Activated naive CD4-positive, alpha-beta T cell treated with anti-CD3 and anti-CD28 coated beads, Interleukin-2, amount 50 U/mL, for 24 hours (primary cell): ENCODE measurements at regions not wholly inside any gene's neighbourhood (a gene's known extent, or its start where the extent isn't known, plus 50 kb on each side); places are given as distances from the start of the nearest gene placed in this dataset.

Experiments
- H3K27ac Mint-ChIP-seq: one replicate; pipeline ENCODE4 v1.8.0; 2021; ENCODE audit warnings: mild to moderate bottlenecking, mixed read lengths
- H3K27me3 Mint-ChIP-seq: one replicate; pipeline ENCODE4 v1.8.0; 2021; ENCODE audit warnings: mixed read lengths
- H3K36me3 Mint-ChIP-seq: one replicate; pipeline ENCODE4 v1.8.0; 2021; ENCODE audit warnings: mixed read lengths
- H3K4me1 Mint-ChIP-seq: one replicate; pipeline ENCODE4 v1.8.0; 2021; ENCODE audit warnings: mixed read lengths
- H3K4me3 Mint-ChIP-seq: one replicate; pipeline ENCODE4 v1.8.0; 2021; ENCODE audit warnings: mild to moderate bottlenecking, mixed read lengths
- H3K9me3 Mint-ChIP-seq: one replicate; pipeline ENCODE4 v1.8.0; 2021; ENCODE audit warnings: mixed read lengths

DNA sequence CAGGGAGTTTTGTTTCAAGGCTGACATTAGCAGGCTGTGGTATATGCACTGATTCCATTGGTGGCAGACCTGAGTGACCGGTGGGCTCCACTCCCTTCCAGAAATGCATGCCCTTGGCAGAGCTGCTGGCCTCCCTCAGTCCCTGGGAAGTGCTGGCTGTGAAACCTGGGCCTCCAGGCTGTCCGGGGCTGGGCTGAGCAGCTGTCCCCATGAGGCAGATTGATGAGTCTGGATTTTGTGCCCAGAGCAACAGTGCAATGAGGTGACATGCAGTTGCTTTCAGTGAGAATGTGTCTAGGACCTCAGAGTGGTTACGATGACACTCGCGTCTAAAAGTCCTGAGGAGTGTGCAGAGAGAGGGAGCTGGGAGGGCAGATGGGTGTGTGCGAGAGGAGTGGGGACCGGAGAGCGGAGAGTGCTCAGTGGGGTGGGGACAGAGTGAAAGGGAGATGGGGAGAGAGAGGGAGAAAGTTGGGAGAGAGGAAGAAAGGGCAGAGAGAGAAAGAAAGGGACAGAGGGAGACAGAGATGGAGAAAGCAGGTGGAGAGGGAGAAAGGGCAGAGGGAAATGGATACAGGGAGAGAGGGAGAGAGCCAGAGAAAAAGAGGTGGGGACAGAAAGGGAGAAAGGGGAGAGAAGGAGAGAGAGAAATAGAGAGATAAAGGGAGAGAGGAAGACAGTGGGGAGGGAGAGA lies 978.3 kb downstream of the BRD1 start:
- Mint-ChIP-seq H3K4me3 (no peak overlapping the region), H3K27ac (no peak overlapping the region), H3K27me3 (peaks cover 7% of the 10 kb centered on the region), H3K36me3 (no peaks in the 10 kb centered on the region), H3K4me1 (no peaks in the 10 kb centered on the region), H3K9me3 (no peaks in the 10 kb centered on the region)

DNA sequence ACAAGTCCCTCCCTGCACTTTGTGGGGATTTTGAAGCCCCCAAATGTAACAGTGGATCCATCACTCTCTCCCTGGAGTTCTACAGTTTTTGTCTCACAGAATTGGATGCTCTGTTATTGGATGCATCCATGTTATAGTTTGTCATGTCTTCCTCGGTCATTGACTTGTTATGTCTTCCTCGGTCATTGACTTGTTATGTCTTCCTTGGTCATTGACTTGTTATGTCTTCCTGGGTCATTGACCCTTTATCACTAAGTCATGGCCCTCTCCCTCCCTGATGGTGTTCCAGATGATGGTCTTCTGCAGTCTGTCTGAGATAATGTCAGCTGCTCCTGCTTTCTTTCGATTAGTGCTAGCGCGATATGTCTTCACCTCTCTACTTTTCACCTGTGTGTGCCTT lies 981.5 kb downstream of the BRD1 start:
- Mint-ChIP-seq H3K27ac (no peak overlapping the region), H3K4me3 (no peak overlapping the region), H3K9me3 (no peaks in the 10 kb centered on the region), H3K36me3 (no peaks in the 10 kb centered on the region), H3K4me1 (no peaks in the 10 kb centered on the region), H3K27me3 (peaks cover 8% of the 10 kb centered on the region)

DNA sequence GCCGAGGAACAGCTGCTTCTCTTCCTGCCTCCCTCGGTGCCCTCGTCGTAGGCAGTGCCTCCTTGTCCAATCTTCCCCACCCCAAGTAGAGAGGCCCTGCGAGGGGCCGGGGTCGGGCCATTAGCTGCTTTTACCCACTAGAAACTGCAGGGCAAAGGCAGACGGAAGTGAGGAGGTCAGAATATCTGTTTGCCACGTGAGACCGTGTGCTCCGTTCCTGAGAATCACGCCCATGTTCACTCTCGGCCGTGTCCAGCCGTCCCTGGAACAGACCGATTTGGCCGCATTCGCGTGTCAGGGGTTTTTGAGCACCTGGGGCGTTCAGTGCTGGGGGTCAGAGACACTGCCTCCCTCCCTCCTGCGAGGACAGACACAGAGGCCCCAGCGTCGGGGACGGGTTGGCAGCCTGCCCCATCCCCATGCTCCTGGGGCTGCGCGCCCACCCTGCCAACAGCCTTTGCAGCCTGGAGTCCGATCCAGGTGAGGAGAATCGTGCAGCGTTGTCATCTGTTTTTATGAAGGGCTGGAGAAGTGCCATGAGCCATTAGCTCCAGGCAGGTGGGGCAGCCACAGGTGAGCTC lies 982.2 kb downstream of the BRD1 start:
- Mint-ChIP-seq H3K4me1 (no peaks in the 10 kb centered on the region), H3K36me3 (no peaks in the 10 kb centered on the region)

DNA sequence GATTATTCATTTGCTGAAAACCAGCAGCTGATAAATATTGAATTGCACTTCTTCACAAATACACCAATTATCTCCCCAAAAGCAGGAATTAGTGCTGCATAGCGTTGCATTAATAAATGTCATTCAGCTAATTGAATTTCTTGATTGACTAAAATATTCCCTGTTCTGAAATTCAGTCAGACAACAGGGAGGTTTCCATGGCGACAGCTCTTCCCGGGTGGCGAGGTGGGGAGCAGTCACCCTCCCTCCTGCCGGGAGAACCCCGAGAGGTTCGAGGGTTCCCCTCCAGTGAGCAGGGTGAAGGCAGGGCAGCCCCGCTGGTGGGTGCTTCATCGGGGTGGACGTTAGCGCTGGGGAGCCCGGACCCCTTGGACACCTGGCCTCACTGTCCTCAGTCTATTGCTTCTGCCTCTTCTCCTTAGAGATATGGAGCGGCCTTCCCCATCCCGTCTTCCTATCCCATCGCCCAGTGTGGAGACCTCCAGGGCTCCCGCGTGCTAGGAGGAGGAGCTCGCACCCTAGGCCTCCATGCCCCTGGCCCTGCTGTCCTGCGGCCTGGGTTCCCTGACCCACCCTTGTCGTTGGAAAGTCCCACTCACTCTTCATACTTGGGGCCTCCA lies 983.5 kb downstream of the BRD1 start:
- Mint-ChIP-seq H3K27me3 (peaks cover 8% of the 10 kb centered on the region), H3K4me3 (no peak overlapping the region), H3K27ac (no peak overlapping the region), H3K36me3 (no peaks in the 10 kb centered on the region), H3K4me1 (no peaks in the 10 kb centered on the region), H3K9me3 (no peaks in the 10 kb centered on the region)

More for the DNA sequence above, 982.2 kb downstream of the BRD1 start:
- Mint-ChIP-seq H3K27me3 (peaks cover 8% of the 10 kb centered on the region), H3K4me3 (no peak overlapping the region), H3K27ac (no peak overlapping the region), H3K9me3 (no peaks in the 10 kb centered on the region)

DNA sequence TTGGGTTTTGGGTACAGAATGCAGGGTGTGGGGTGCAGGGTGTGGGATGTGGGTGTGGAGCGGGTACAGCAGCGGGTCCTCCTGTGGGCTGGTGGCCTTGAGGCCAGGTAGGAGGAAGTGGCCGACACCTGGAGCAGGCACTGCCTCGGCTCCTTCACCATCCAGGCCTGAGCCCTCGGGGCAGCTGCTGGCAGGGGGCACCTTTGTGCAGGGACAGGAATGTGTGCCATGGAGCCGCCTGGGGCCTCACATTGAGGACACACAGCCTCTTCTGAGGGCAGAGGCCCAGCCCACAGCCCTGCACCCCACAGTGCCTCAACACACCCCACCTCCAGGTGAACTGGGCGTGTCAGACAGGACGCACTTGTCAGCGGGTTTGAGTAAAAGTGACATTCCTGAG lies 984.0 kb downstream of the BRD1 start:
- Mint-ChIP-seq H3K9me3 (no peaks in the 10 kb centered on the region), H3K27ac (no peak overlapping the region), H3K4me1 (no peaks in the 10 kb centered on the region), H3K36me3 (no peaks in the 10 kb centered on the region), H3K27me3 (peaks cover 8% of the 10 kb centered on the region), H3K4me3 (no peak overlapping the region)

DNA sequence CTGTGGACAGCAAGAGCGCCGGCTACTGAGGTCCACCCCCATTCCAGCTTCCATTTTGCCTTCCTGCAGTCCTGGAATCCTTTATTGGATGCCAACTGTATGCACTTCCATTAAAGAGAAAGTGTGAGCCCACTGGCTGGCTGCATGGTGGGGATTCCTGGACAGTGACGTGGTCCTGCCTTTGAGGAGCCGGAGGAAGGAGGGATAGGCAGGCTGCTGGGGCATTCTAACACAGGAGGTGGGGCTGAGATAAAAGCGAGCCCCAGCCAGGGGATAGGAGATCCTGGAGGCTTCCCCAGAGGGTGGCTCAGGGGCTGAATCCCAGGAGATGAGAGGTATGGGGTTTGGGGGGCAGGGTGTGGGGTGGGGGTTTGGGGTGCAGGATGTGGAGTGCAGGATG lies 984.7 kb downstream of the BRD1 start:
- H3K9me3 Mint-ChIP-seq: no peaks in the 10 kb centered on the region
- H3K4me3 Mint-ChIP-seq: no peak overlapping the region
- no peaks in the 10 kb centered on the region for H3K36me3 Mint-ChIP-seq
- no peaks in the 10 kb centered on the region for H3K4me1 Mint-ChIP-seq
- no peak overlapping the region for H3K27ac Mint-ChIP-seq
- peaks cover 8% of the 10 kb centered on the region for H3K27me3 Mint-ChIP-seq

- Mint-ChIP-seq H3K27me3 (peaks cover 8% of the 10 kb centered on the region), H3K4me1 (no peaks in the 10 kb centered on the region), H3K9me3 (no peaks in the 10 kb centered on the region), H3K36me3 (no peaks in the 10 kb centered on the region), H3K27ac (no peak overlapping the region), H3K4me3 (no peak overlapping the region)
Observed at GRCh38 chr22:48842583-48842945, 985.1 kb downstream of the BRD1 start.

DNA sequence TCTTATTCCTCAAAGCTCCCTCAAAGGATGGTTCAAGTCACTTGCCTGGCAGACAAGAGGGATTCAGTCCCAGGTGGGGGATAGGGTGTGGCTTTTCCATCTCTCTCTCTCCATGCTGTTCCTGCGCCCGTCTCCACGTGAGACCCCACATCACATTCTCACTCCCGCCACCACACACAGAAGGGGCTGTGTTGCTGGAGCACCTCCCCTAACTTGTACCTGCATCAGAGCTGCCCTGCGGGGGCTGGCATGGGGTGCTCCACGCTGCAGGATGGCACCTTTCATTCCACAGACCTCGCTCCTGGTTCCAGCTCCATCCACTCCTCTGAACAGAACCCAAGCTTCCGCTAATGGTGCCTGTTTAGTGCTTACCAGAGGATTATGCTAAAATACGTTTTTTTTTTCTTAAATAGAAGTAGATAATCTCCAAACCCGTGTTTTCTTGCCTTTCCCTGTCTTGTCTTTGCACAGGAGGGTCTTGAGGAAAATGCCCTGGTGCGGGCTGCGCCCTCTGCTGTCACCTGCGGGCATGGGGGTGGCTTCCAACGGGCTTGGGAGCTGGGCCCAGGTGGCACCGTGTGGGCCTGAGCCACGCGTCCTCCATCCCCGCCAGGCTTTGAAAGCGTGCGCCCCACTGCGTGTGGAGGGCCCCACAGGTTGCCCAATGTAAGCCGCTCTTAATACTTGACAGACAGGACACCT lies 985.6 kb downstream of the BRD1 start:
- Mint-ChIP-seq H3K4me3 (no peak overlapping the region), H3K27me3 (peaks cover 8% of the 10 kb centered on the region), H3K4me1 (no peaks in the 10 kb centered on the region), H3K27ac (no peak overlapping the region), H3K36me3 (no peaks in the 10 kb centered on the region), H3K9me3 (no peaks in the 10 kb centered on the region)

DNA sequence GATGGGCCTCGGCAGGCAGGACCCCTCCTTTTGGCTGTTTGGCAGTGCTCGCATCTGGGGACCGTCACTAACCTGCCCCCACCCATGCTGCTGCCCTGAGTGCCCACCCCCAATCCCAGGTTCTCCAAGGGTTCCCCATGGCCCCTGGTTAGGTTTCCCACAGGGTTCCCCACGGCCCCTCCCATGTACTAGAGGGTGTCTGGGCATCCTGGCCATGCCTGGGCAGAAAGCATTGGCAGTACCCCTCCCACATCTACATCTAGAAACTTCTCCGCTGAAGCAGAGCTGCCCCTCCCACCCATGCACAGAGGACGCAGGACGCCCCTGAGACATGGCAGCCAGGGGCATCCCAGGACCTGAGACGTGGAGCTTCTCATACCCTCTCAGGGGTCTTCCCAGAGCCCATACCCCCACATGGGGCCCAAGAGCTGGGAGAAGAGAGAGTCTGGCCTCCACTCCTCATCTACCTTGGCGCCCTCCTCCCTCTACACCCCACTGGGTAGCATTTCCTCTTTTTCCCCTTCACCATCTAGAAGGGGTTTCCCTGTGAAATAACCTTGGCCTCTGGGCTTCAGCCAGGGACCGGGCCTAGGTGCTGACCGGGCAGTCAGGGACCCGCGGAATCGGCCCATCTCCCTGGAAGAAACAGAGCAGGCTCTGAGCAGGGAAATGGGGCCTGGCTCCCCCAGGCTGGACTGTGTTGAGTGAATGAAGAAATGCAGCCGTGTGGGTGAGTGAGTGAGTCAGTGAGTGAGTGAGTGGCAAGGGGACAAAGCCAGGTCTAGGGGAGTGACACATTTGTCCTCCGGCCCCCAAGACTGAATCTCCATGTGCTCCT lies 987.3 kb downstream of the BRD1 start:
- H3K9me3 Mint-ChIP-seq: no peaks in the 10 kb centered on the region

DNA sequence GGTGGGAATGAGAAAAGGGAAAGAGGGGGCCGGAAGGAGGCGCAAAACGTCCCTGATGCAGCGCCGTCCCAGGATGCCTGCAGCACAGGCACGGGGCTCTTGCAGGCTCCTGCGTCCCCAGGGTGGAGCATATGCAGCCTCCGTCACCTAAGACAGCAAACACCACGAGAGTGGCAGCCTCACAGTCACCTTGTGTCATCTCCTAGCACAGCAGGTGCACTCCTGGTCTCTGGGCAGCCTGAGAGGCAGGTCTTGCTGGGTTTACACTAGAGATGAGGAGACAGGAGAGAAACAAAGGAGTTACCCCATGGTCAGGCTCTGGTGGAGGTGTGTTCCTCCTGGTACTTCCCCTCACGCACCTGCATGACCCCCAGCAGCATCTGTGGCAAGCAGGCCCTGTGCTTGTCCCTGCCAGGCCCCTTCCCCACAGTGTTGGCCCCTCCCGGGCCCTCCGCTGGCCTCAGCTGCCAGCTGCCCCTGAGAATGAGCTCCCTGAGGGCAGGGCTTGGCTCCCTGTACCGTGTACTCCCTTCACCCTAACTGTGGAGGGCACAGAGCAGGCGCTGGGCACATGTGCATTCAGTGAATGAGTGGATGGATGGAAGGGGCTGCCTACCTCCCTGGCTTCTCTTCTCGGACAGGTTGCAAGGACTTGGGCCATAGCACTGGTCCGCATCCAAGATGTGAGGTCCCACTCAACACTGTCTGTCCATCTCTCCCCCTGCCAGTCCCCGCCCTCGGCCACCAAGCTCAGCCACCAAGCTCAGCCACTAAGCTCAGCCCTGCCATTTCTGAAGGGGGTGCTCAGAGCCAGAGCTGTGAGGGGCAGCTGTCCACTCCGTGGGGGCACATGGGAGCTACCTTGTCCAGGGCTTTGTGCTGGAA lies 988.6 kb downstream of the BRD1 start:
- Mint-ChIP-seq H3K36me3 (no peaks in the 10 kb centered on the region), H3K27me3 (peaks cover 3% of the 10 kb centered on the region), H3K4me1 (no peaks in the 10 kb centered on the region), H3K27ac (no peak overlapping the region), H3K4me3 (no peak overlapping the region), H3K9me3 (no peaks in the 10 kb centered on the region)

More for the DNA sequence above, 987.3 kb downstream of the BRD1 start:
- Mint-ChIP-seq H3K36me3 (no peaks in the 10 kb centered on the region), H3K4me1 (no peaks in the 10 kb centered on the region), H3K4me3 (no peak overlapping the region), H3K27me3 (peaks cover 4% of the 10 kb centered on the region), H3K27ac (no peak overlapping the region)

GRCh38 chr22:48838376-48838775 lies 989.3 kb downstream of the BRD1 start:
- Mint-ChIP-seq H3K4me3 (no peak overlapping the region), H3K4me1 (no peaks in the 10 kb centered on the region), H3K9me3 (no peaks in the 10 kb centered on the region), H3K36me3 (no peaks in the 10 kb centered on the region), H3K27me3 (peaks cover 8% of the 10 kb centered on the region), H3K27ac (no peak overlapping the region)

DNA sequence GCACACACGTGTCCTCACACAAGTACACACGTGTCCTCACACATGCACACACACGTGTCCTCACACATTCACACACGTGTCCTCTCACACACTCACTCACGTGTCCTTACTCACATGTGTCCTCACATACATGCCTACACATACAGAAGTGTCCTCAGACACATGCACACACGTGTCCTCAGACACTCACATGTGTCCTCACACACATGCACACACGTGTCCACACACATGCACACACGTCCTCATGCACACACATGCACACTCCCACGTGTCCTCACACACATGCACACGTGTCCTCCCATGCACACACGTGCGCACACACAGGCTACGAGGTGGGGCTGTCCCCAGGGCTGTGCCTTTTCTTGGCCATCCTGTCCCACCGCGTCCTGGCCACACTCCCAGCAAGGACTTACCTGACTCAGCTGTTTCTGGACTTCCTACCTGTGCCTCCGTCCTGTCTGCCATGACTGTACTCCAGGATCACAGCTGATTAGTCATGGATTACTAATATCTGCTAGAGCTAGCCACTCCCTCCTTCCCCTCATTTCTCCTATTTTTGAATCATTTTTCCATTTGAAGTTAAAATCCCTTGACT lies 990.2 kb downstream of the BRD1 start:
- Mint-ChIP-seq H3K4me3 (no peak overlapping the region), H3K9me3 (no peaks in the 10 kb centered on the region), H3K4me1 (no peaks in the 10 kb centered on the region), H3K36me3 (no peaks in the 10 kb centered on the region), H3K27ac (no peak overlapping the region), H3K27me3 (peaks cover 11% of the 10 kb centered on the region)

GRCh38 chr22:48836673-48837340 lies 990.9 kb downstream of the BRD1 start:
- Mint-ChIP-seq H3K4me3 (no peak overlapping the region), H3K9me3 (no peaks in the 10 kb centered on the region), H3K4me1 (no peaks in the 10 kb centered on the region), H3K36me3 (no peaks in the 10 kb centered on the region), H3K27ac (no peak overlapping the region), H3K27me3 (peaks cover 11% of the 10 kb centered on the region)
